Liver (tissue), 8 donors: ENCODE measurements at regions not wholly inside any gene's neighbourhood (a gene's known extent, or its start where the extent isn't known, plus 50 kb on each side); places are given as distances from the start of the nearest gene placed in this dataset.

ENCODE experiments used
- DNase-seq: peaks from one replicate; pipeline ENCODE4 v3.0.0-alpha.2; 2017; ENCODE audit warnings: low spot score
- H3K27ac ChIP-seq, 2 donors: one replicate each; pipeline ENCODE4 v1.7.0; 2013; ENCODE audit warnings: inconsistent platforms in 2 of 2, low read length in 2 of 2, control low read depth in 1 of 2, low read depth in 1 of 2, mild to moderate bottlenecking in 1 of 2
- H3K27me3 ChIP-seq, 4 donors: one replicate each; pipeline versions ENCODE4 v1.6.1 to v1.7.0; 2013; ENCODE audit warnings: low read length in 3 of 4, inconsistent platforms in 1 of 4, mild to moderate bottlenecking in 1 of 4, moderate library complexity in 1 of 4; ENCODE audit not compliant: control insufficient read depth in 4 of 4, insufficient read depth in 4 of 4
- H3K36me3 ChIP-seq, 4 donors: one replicate each; pipeline versions ENCODE4 v1.6.1 to v1.7.0; 2013; ENCODE audit warnings: low read length in 3 of 4, mild to moderate bottlenecking in 3 of 4, low read depth in 1 of 4, moderate library complexity in 1 of 4; ENCODE audit not compliant: control insufficient read depth in 4 of 4, insufficient read depth in 3 of 4
- H3K4me1 ChIP-seq, 4 donors: one replicate each; pipeline versions ENCODE4 v1.6.1 to v1.7.0; 2013; ENCODE audit warnings: low read length in 3 of 4, mild to moderate bottlenecking in 3 of 4, moderate library complexity in 1 of 4; ENCODE audit not compliant: control insufficient read depth in 4 of 4, insufficient read depth in 4 of 4
- H3K4me3 ChIP-seq, 3 donors: one replicate each; pipeline versions ENCODE4 v1.6.1 to v1.7.0; 2013; ENCODE audit warnings: low read length in 3 of 3, control low read depth in 1 of 3, low read depth in 1 of 3, mild to moderate bottlenecking in 1 of 3
- H3K9ac ChIP-seq, 2 donors: one replicate each; pipeline ENCODE4 v1.7.0; 2013; ENCODE audit warnings: low read length in 2 of 2, mild to moderate bottlenecking in 2 of 2, moderate library complexity in 2 of 2, control low read depth in 1 of 2, low read depth in 1 of 2
- H3K9me3 ChIP-seq, 4 donors: one replicate each; pipeline versions ENCODE4 v1.6.1 to v1.7.0; 2013; ENCODE audit warnings: low read length in 3 of 4; ENCODE audit not compliant: control insufficient read depth in 4 of 4
- ATF3 ChIP-seq: IDR thresholded peaks from 2 replicates; pipeline ENCODE4 v1.6.1; 2016; ENCODE audit warnings: antibody characterized with exemption
- CTCF ChIP-seq: fragments of 150-350 bp; IDR thresholded peaks from 2 replicates; pipeline ENCODE4 v1.5.1; 2017; ENCODE audit warnings: improper control_type of control experiment, low read depth, low read length; ENCODE audit not compliant: missing input control
- EGR1 ChIP-seq, 2 donors: IDR thresholded peaks; 2 replicates each; pipeline ENCODE4 v1.6.1; 2016 to 2018; ENCODE audit warnings: antibody characterized with exemption in 2 of 2, low read depth in 2 of 2
- FOXA1 ChIP-seq: IDR thresholded peaks from 2 replicates; pipeline ENCODE4 v1.6.1; 2016; ENCODE audit warnings: antibody characterized with exemption
- FOXA2 ChIP-seq: IDR thresholded peaks from 2 replicates; pipeline ENCODE4 v1.6.1; 2016; ENCODE audit warnings: antibody characterized with exemption
- GABPA ChIP-seq, 2 donors: IDR thresholded peaks in 1 of 2; conservative IDR thresholded peaks in 1 of 2; 2 replicates each; pipeline ENCODE4 v1.6.1; 2016; ENCODE audit warnings: antibody characterized with exemption in 2 of 2, mild to moderate bottlenecking in 1 of 2, moderate library complexity in 1 of 2
- HNF4A ChIP-seq, 2 donors: conservative IDR thresholded peaks; 2 replicates each; pipeline ENCODE4 v1.6.1; 2016; ENCODE audit warnings: antibody characterized with exemption in 2 of 2, mild to moderate bottlenecking in 2 of 2
- HNF4G ChIP-seq: IDR thresholded peaks from 2 replicates; pipeline ENCODE4 v1.6.1; 2016; ENCODE audit warnings: antibody characterized with exemption
- JUND ChIP-seq, 2 donors: IDR thresholded peaks; 2 replicates each; pipeline ENCODE4 v1.6.1; 2016; ENCODE audit warnings: antibody characterized with exemption in 2 of 2
- MAX ChIP-seq: IDR thresholded peaks from 2 replicates; pipeline ENCODE4 v1.6.1; 2016; ENCODE audit warnings: antibody characterized with exemption
- NR2F2 ChIP-seq: IDR thresholded peaks from 2 replicates; pipeline ENCODE4 v1.6.1; 2016; ENCODE audit warnings: antibody characterized with exemption
- RAD21 ChIP-seq, 2 donors: IDR thresholded peaks; 2 replicates each; pipeline ENCODE4 v1.6.1; 2016; ENCODE audit warnings: antibody characterized with exemption in 2 of 2, mild to moderate bottlenecking in 2 of 2
- REST ChIP-seq: IDR thresholded peaks from 2 replicates; pipeline ENCODE4 v1.6.1; 2016; ENCODE audit warnings: antibody characterized with exemption, mild to moderate bottlenecking
- RXRA ChIP-seq, 2 donors: IDR thresholded peaks; 2 replicates each; pipeline ENCODE4 v1.6.1; 2017 to 2018; ENCODE audit warnings: antibody characterized with exemption in 2 of 2, mild to moderate bottlenecking in 1 of 2
- SP1 ChIP-seq: IDR thresholded peaks from 2 replicates; pipeline ENCODE4 v1.6.1; 2018; ENCODE audit warnings: antibody characterized with exemption, mild to moderate bottlenecking
- TAF1 ChIP-seq: conservative IDR thresholded peaks from 2 replicates; pipeline ENCODE4 v1.6.1; 2016; ENCODE audit warnings: antibody characterized with exemption, mild to moderate bottlenecking
- YY1 ChIP-seq: IDR thresholded peaks from 2 replicates; pipeline ENCODE4 v1.6.1; 2016; ENCODE audit warnings: antibody characterized with exemption, mild to moderate bottlenecking
- ZBTB33 ChIP-seq: IDR thresholded peaks from 2 replicates; pipeline ENCODE4 v1.6.1; 2016; ENCODE audit warnings: antibody characterized with exemption
- WGBS: extraction: QIAGEN DNeasy Blood & Tissue Kit; methylation state at CpG from one replicate; pipeline ENCODE4 v1.1.7; 2013; 5-methylcytosine and 5-hydroxymethylcytosine counted together
- donor health status: healthy.
- donor health status: healthy.
- donor health status: healthy.
- donor health status: healthy.
- donor health status: healthy.

GRCh38 chr4:138910914-138911336 lies 104.7 kb upstream of the NOCT start (continued):
- no peak for TF ChIP-seq ATF3

GRCh38 chr4:138910195-138910913 lies 105.2 kb upstream of the NOCT start:
- no peak for DNase-seq
- Histone ChIP-seq H3K9me3 (no peaks in the 10 kb centered on the region), H3K27me3 (no peaks in the 10 kb centered on the region), H3K4me3 (no peak overlapping the region), H3K4me1 (peaks cover 0 to 5% (median 0%) of the 10 kb centered on the region in 4 donors), H3K36me3 (no peaks in the 10 kb centered on the region), H3K27ac (no peak overlapping the region), H3K9ac (no peak overlapping the region)
- 33% methylated on average over 6 of the region's 6 CpGs for WGBS
- TF ChIP-seq HNF4G, result no peak
- no peak for TF ChIP-seq ZBTB33
- TF ChIP-seq TAF1, result no peak
- no peak for TF ChIP-seq GABPA (IDR thresholded peaks at IDR 0.05 in 1 of 2, conservative IDR thresholded peaks at IDR 0.05 in 1 of 2)
- no peak for TF ChIP-seq CTCF
- no peak for TF ChIP-seq RXRA (IDR thresholded peaks at IDR 0.05)
- no peak for TF ChIP-seq MAX
- no peak for TF ChIP-seq FOXA2
- no peak for TF ChIP-seq REST
- TF ChIP-seq JUND (IDR thresholded peaks at IDR 0.05), result no peak
- TF ChIP-seq EGR1 (IDR thresholded peaks at IDR 0.05; ENCODE audit: low read depth in 2 of 2), result no peak
- TF ChIP-seq SP1, result no peak
- no peak for TF ChIP-seq FOXA1
- no peak for TF ChIP-seq HNF4A (conservative IDR thresholded peaks at IDR 0.05)
- TF ChIP-seq NR2F2, result no peak
- no peak for TF ChIP-seq ATF3
- TF ChIP-seq RAD21 (IDR thresholded peaks at IDR 0.05), result no peak
- no peak for TF ChIP-seq YY1
